Activated naive CD8-positive, alpha-beta T cell treated with anti-CD3 and anti-CD28 coated beads, Interleukin-2, amount 50 U/mL, for 24 hours (primary cell): ENCODE measurements at regions not wholly inside any gene's neighbourhood (a gene's known extent, or its start where the extent isn't known, plus 50 kb on each side); places are given as distances from the start of the nearest gene placed in this dataset.
"Not testable (repeated sequence)": the region's sequence is repeated elsewhere in the genome, so short reads cannot be mapped to it uniquely, and the experiment has no call there.

Experiments
- ATAC-seq: fragments of 150-1000 bp; cut with Tn5 transposase; one replicate; pipeline ENCODE4 v1.10.0; 2021
- DNase-seq: peaks from one replicate; pipeline ENCODE4 v3.0.0; 2021
- H3K27ac Mint-ChIP-seq: one replicate; pipeline ENCODE4 v1.8.0; 2021; ENCODE audit warnings: mild to moderate bottlenecking, mixed read lengths
- H3K27me3 Mint-ChIP-seq: one replicate; pipeline ENCODE4 v1.8.0; 2021; ENCODE audit warnings: mixed read lengths
- H3K36me3 Mint-ChIP-seq: one replicate; pipeline ENCODE4 v1.8.0; 2021; ENCODE audit warnings: low read depth, mixed read lengths
- H3K4me1 Mint-ChIP-seq: one replicate; pipeline ENCODE4 v1.8.0; 2021; ENCODE audit warnings: mixed read lengths
- H3K4me3 Mint-ChIP-seq: one replicate; pipeline ENCODE4 v1.8.0; 2021; ENCODE audit warnings: mild to moderate bottlenecking, moderate library complexity, mixed read lengths
- H3K9me3 Mint-ChIP-seq: one replicate; pipeline ENCODE4 v1.8.0; 2021; ENCODE audit warnings: mixed read lengths

DNA sequence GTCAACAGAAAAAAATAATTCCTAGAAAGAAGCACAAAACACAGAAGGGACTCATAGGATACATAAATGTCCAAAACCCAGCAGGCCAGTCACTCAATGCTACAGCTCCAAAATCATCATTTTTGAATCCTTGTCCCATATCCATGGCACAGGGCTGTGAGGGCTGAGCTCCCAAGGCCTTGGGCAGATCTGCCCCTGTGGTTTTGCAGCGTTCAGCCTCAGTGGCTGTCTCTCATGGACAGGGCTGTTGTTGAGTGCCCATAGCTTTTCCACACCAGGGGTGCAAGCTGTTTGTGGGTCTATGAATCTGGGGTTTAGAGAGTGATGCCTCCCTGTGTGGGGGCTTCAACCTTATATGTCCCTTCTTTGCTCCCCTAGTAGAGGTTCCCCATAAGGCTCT lies 243.2 kb downstream of the CWH43 start:
- H3K36me3 Mint-ChIP-seq, DNase-seq, H3K4me3 Mint-ChIP-seq, ATAC-seq, H3K27ac Mint-ChIP-seq, H3K4me1 Mint-ChIP-seq, H3K27me3 Mint-ChIP-seq, H3K9me3 Mint-ChIP-seq: not testable (repeated sequence)

DNA sequence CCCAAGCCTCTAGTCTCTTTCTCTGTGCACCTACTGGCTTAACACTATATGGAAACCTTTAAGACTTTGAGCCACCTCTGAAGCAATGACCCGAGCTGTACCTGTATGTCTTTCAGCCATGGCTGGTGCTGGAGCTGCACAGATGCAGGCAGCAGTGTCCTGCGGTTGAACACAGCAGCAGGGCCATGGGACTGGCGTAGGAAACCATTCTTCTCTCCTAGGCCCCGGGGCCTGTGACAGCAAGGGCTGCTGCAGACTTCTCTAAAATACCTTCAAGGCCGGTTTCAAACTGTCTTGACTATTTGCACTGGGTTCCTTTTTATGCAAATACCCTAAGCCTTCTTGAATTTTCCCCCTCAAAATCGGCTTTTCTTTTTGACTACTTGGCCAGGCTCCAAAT lies 243.6 kb downstream of the CWH43 start:
- H3K36me3 Mint-ChIP-seq, H3K27ac Mint-ChIP-seq, ATAC-seq, H3K4me1 Mint-ChIP-seq, DNase-seq, H3K9me3 Mint-ChIP-seq, H3K27me3 Mint-ChIP-seq, H3K4me3 Mint-ChIP-seq: not testable (repeated sequence)

DNA sequence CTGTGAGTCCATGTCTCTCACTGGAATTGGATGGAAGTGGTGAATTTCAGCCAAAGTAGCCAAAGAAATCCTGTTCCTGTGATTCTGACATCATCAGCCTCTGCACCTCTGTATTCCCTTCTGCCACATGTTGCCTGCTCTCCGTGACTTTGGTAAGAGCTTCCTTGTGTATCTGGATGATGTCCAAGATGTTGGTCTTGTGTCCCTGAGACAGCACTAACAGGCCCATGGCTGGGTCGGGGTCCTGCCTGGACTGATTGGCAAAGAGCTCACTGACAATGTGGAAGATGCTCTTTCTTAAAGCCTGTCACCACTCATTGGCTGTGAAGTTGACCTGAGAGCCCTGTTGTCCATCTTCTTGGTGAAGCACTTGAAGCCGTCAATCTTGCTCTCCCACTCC lies 247.3 kb downstream of the CWH43 start:
- H3K4me1 Mint-ChIP-seq, H3K9me3 Mint-ChIP-seq, DNase-seq, H3K27ac Mint-ChIP-seq, H3K27me3 Mint-ChIP-seq, H3K4me3 Mint-ChIP-seq, ATAC-seq, H3K36me3 Mint-ChIP-seq: not testable (repeated sequence)

DNA sequence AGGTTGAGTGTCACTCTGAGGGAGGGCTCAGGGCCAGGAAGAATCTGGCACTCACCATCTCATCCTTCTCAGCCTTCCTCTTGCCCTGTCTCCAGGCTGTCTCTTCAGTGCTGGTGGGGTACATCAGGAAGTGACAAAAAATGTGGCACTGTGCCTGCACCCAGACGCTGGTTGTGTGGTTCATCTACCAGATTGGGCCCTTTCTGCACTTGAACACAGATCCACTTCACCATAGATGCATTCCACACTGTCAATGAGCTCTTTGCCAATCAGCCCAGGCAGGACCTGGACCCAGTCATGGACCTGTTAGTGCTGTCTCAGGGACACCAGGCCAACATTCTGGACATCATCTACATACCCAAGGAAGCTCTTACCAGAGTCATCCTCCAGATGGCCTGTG lies 247.7 kb downstream of the CWH43 start:
- H3K27me3 Mint-ChIP-seq, H3K4me3 Mint-ChIP-seq, H3K36me3 Mint-ChIP-seq, H3K27ac Mint-ChIP-seq, H3K4me1 Mint-ChIP-seq, DNase-seq, ATAC-seq, H3K9me3 Mint-ChIP-seq: not testable (repeated sequence)

DNA sequence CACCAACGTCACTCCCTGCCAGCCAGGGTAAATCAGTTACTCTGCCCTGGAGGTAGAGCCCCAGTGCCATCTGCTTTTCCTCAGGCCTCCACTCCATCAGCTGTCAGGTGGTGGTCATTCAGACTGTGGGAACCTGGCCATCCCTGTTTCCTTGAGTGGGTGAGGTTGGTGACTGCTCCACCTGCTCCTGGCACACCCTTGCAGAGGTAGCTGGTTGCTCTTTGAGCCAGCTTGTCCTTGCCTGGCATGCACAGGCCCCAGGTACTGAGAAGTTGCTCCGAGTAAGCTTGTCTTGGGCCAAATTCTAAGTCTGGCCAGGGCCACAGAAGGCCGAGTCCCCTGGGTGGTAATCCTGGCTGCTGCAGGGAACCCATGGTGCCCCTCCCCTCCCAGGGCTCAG lies 248.3 kb downstream of the CWH43 start:
- H3K27ac Mint-ChIP-seq, H3K36me3 Mint-ChIP-seq, H3K9me3 Mint-ChIP-seq, H3K4me3 Mint-ChIP-seq, ATAC-seq, DNase-seq, H3K4me1 Mint-ChIP-seq, H3K27me3 Mint-ChIP-seq: not testable (repeated sequence)

DNA sequence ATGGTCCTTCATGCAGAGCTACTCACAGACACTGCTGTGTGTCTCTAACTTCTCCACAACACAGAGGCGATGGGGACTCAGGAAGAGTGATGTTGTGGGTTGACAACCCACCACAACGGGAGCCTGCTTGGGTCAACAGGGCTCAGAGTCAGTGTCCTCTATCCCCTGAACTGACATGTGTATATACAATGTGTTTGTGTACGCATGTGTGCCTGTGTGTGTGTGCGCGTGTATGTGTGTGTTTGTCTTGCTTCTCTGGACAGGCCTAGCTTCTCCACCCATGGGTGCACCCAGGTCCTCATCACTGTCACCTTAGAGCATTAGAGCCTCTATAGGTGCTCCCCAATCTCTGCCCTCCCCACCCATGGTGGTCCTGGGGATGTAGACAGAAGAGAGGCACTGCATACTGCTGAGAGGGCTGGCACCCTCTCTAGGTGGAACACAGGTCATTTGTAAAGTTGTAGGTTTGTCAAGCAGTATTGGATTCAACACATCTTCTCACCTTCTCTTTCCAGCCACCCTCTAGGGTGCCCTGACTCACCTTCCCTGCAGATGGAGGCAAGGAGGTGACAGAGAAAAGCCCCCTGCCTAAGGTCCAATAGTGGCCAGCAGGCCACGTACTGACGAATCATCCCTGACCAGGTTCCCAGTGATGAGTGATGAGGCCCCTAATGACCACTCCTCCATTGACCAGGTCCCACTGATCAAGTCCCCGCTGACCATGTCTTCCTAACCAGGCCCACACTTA lies 249.5 kb downstream of the CWH43 start:
- H3K4me1 Mint-ChIP-seq, H3K36me3 Mint-ChIP-seq, H3K4me3 Mint-ChIP-seq, H3K27ac Mint-ChIP-seq, ATAC-seq, DNase-seq, H3K27me3 Mint-ChIP-seq, H3K9me3 Mint-ChIP-seq: not testable (repeated sequence)

DNA sequence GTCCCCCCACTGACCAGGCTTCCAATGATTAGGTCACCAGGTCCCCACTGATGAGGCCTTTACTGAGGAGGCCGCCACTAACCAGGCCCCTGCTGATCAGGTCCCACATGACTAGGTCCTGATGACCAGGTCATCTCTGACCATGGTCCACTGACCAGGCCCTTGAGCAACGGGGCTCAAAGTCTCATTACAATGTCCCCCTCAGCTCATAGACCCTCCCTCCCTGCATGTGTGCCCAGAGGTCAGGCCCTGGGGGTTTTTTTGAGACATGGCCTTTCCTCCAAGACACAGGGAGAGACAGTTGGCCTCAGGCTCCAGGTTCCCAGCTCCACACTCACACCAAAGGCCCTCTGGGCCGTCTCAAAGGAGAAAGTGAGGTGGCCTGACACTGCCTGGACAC lies 250.4 kb downstream of the CWH43 start:
- not testable (repeated sequence) for H3K27ac Mint-ChIP-seq, H3K27me3 Mint-ChIP-seq, H3K4me3 Mint-ChIP-seq, H3K4me1 Mint-ChIP-seq, DNase-seq, ATAC-seq, H3K9me3 Mint-ChIP-seq, H3K36me3 Mint-ChIP-seq

DNA sequence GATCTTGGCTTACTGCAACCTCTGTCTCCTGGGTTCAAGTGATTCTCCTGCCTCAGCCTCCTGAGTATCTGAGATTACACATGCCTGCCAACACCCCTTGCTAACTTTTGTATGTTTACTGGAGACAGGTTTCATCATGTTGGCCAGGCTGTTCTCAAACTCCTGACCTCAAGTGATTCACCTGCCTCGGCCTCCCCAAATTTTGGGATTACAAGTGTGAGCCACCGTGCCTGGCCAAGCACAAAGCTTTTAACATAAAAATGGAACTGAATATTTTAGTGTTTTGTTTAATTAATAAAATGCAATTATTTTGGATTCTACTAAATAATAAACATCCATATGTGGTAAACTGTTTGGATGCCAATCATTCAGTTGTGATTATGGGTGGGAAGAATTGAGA lies 255.2 kb downstream of the CWH43 start:
- H3K36me3 Mint-ChIP-seq, DNase-seq, ATAC-seq, H3K27ac Mint-ChIP-seq, H3K4me1 Mint-ChIP-seq, H3K4me3 Mint-ChIP-seq, H3K27me3 Mint-ChIP-seq: not testable (repeated sequence)
- H3K9me3 Mint-ChIP-seq: peaks cover 12% of the 10 kb centered on the region

DNA sequence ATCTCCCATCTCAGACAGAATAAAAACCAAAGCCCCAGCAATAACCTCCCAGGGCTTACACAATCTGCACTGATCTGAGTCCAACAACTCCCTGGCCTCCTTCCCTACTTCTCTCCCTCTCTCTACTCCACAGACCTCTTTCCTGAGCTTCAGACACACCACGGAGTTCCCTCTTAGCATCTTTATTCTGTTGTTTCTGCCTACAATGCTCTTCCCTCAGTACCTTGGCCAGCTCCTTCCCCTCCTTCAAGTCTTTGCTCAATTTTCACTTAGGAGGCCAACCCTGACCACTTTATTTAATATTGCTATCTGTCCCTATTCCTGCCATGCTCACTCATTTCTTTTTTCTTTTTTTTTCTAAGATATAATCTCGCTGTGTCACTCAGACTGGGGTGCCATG lies 276.7 kb downstream of the CWH43 start:
- not testable (repeated sequence) for H3K9me3 Mint-ChIP-seq, H3K4me3 Mint-ChIP-seq, H3K27ac Mint-ChIP-seq, H3K36me3 Mint-ChIP-seq, H3K4me1 Mint-ChIP-seq, DNase-seq, ATAC-seq, H3K27me3 Mint-ChIP-seq

DNA sequence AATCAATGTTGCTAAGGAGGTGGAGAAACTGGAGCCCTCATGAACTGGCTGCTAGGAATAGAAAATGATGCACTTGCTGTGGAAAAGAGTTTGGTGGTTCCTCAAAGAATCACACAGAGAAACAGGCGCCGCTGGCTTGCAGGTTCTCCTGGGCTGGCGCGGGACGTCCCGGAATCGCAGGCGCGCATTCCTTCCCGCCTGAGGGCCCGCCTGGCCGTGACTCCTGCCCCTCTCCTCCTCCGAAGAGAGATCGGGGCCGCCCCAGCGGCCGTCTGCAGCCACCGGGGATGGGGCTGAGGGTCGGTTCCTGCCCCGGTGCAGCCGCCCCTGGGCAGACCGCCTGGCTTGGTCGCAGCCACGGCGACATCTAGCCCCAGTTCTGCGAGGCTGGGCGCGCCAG lies 284.4 kb downstream of the CWH43 start:
- not testable (repeated sequence) for H3K27me3 Mint-ChIP-seq, H3K4me1 Mint-ChIP-seq, H3K27ac Mint-ChIP-seq, ATAC-seq, H3K4me3 Mint-ChIP-seq, H3K36me3 Mint-ChIP-seq, DNase-seq, H3K9me3 Mint-ChIP-seq

DNA sequence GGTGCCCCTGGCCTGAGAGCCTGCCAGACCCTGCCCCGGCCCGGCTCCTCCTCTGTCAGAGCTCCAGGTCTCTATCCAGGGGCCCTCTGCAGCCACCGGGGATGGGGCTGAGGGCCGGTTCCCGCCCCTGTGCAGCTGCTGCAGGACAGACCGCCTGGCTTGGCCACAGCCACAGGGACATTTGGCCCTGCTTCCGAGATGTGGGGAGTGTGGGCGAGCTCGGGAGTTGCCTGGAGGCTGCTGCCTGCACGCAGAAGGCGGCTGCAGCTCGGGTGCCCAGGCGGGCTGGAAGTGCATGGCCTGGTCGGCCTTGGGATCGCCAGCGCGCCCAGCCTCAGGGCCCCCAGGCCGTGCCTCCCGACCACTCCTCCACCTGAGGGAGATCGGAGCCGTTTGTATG lies 284.8 kb downstream of the CWH43 start:
- not testable (repeated sequence) for H3K4me3 Mint-ChIP-seq, ATAC-seq, H3K9me3 Mint-ChIP-seq, H3K4me1 Mint-ChIP-seq, H3K27ac Mint-ChIP-seq, DNase-seq, H3K36me3 Mint-ChIP-seq, H3K27me3 Mint-ChIP-seq

DNA sequence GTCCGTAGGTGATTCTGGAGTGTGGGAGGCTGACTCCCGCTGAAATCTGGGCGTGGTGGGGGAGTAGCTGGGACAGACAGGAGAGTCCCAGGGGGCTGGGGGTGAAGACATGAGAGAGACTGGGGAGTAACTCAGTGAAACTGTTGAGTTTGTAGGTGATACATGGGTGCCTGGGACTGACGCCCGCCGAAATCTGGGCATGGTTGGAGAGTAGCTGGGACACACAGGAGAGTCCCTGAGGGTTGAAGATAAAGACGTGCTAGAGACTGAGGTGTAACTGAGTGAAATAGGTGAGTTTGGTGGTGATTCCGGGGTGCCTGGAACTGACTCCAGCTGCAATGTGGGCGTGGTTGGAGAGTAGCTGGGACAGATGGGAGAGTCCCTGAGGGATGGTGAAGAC lies 299.8 kb downstream of the CWH43 start:
- H3K9me3 Mint-ChIP-seq, H3K27me3 Mint-ChIP-seq, H3K36me3 Mint-ChIP-seq, H3K4me1 Mint-ChIP-seq, H3K4me3 Mint-ChIP-seq, DNase-seq, ATAC-seq, H3K27ac Mint-ChIP-seq: not testable (repeated sequence)

DNA sequence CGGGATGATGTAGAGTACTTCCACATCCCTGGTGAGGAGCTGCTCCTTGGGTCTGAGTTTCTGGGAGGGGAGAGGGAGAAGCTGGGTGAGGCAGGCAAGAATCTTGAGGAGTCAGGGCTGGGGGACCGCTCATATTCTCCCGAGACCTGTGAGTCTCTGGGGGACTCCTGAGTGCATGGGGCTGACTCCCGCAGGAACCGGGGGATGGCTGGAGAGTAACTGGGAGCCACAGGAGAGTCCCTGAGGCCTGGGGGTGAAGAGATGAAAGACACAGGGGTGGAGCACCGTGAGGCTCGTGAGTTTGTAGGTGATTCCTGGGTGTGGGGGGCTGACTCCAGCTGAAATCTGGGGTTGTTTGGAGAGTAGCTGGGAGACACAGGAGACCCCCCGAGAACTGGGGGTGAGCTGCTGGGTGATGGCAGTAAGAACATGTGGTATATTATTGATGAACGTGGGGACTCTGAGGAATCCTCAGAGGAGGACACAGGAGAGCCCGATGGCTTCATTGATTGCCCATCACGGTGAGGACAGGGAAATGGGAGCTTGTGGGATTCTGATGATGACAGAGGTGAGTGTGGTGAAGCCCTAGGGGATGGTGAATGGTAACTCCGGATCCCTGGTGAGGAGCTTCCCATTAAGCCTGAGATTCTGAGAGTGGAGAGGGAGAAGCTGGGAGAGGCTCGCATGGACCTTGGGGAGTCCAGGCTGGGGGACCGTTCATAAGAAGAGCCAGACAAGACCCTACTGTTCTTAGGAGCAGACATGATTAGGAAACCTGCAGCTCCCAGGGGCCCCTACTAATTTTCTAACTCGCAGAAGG lies 301.1 kb downstream of the CWH43 start:
- not testable (repeated sequence) for H3K27ac Mint-ChIP-seq, H3K4me1 Mint-ChIP-seq, H3K27me3 Mint-ChIP-seq, H3K9me3 Mint-ChIP-seq, ATAC-seq, H3K36me3 Mint-ChIP-seq, H3K4me3 Mint-ChIP-seq, DNase-seq

DNA sequence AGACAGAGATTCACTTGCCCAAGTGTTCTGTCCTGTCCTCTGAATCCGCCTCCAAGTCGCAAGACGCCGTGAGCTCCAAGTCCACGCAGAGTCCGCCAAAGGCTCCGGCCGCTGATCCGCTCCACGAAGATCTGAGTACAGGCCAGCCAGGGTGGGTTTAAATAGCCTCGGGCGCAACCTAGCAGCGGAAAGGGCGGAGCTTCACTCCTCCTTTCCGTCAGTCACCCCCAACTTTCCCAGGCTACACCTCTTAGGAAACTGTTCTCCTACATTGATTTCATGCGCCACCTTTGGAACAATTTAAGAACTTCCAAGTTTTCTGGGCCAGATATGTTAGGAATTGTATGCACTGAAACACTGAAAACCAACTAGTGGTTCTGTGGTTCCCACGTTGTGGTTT lies 301.8 kb downstream of the CWH43 start:
- not testable (repeated sequence) for ATAC-seq, H3K36me3 Mint-ChIP-seq, H3K27ac Mint-ChIP-seq, H3K9me3 Mint-ChIP-seq, H3K27me3 Mint-ChIP-seq, H3K4me3 Mint-ChIP-seq, H3K4me1 Mint-ChIP-seq, DNase-seq

DNA sequence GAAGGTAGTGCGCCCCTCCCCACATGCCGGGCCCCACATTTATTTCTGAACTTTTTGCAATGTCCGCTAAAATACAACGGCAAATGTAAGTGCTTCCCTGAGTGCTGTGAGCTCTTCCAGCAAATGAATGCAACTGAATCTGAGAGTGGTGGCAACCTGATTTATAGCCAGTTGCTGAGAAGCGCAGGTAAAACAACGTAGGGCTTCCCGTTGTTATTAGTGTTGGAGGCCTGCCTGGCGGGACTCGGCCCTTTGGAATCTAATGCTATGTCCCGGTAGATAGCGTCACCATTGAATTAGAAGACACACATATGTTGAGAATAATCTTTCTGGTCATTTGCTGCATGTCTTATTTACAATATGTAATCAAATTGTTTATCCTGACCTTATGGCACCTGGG lies 302.7 kb downstream of the CWH43 start:
- H3K27me3 Mint-ChIP-seq, H3K4me3 Mint-ChIP-seq, H3K4me1 Mint-ChIP-seq, H3K36me3 Mint-ChIP-seq, DNase-seq, H3K9me3 Mint-ChIP-seq, ATAC-seq, H3K27ac Mint-ChIP-seq: not testable (repeated sequence)
